ENCODE measurements at regions not wholly inside any gene's neighbourhood (a gene's known extent, or its start where the extent isn't known, plus 50 kb on each side); places are given as distances from the start of the nearest gene placed in this dataset.

DNA sequence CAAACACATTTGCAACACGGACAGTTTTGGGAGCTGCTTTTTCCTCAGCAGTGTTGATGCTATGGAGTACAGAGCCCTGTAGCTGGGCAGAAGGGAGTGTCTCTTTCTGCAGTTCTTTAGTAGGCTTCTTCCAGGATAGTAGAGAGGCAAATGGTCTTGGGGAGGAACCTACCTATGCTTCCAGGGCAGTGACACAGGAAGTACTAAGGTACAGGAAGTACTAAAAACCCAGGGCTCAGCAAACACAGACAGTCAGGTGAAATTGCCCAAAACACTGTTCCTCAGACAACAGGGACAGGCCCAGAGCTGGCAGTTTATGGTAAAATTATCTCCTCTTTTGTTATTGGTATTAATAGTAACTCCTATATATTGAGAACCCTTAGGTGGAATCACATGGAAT is 217.6 kb downstream of the TTC8 start:
- Histone ChIP-seq H3K9ac (ENCODE audit: low read length) (no peak overlapping the region), H3K36me3 (ENCODE audit: insufficient read depth, low read length) (no peaks in the 10 kb centered on the region), H4K20me1 (ENCODE audit: insufficient read depth) (no peaks in the 10 kb centered on the region), H3K27me3 (ENCODE audit: insufficient read depth, low read depth, low read length) (no peaks in the 10 kb centered on the region), H3K27ac (ENCODE audit: low read length) (no peak overlapping the region), H3F3A (ENCODE audit: insufficient read depth, low read length, poor library complexity, severe bottlenecking) (no peaks in the 10 kb centered on the region), H2AFZ (ENCODE audit: low read depth, low read length) (no peak overlapping the region), H3K4me2 (ENCODE audit: low read length) (no peak overlapping the region), H3K79me2 (replicated peaks; ENCODE audit: insufficient read depth, low read length) (no peaks in the 10 kb centered on the region), H3K9me2 (ENCODE audit: insufficient read depth, low read length) (no peaks in the 10 kb centered on the region), H3K9me3 (ENCODE audit: low read length) (no peaks in the 10 kb centered on the region), H3K4me3 (ENCODE audit: low read length) (no peak overlapping the region)
- TF ChIP-seq, protein P1, sequence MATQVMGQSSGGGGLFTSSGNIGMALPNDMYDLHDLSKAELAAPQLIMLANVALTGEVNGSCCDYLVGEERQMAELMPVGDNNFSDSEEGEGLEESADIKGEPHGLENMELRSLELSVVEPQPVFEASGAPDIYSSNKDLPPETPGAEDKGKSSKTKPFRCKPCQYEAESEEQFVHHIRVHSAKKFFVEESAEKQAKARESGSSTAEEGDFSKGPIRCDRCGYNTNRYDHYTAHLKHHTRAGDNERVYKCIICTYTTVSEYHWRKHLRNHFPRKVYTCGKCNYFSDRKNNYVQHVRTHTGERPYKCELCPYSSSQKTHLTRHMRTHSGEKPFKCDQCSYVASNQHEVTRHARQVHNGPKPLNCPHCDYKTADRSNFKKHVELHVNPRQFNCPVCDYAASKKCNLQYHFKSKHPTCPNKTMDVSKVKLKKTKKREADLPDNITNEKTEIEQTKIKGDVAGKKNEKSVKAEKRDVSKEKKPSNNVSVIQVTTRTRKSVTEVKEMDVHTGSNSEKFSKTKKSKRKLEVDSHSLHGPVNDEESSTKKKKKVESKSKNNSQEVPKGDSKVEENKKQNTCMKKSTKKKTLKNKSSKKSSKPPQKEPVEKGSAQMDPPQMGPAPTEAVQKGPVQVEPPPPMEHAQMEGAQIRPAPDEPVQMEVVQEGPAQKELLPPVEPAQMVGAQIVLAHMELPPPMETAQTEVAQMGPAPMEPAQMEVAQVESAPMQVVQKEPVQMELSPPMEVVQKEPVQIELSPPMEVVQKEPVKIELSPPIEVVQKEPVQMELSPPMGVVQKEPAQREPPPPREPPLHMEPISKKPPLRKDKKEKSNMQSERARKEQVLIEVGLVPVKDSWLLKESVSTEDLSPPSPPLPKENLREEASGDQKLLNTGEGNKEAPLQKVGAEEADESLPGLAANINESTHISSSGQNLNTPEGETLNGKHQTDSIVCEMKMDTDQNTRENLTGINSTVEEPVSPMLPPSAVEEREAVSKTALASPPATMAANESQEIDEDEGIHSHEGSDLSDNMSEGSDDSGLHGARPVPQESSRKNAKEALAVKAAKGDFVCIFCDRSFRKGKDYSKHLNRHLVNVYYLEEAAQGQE (IDR thresholded peaks at IDR 0.05; ENCODE audit: borderline replicate concordance) = no peak
- TF ChIP-seq, protein P2, sequence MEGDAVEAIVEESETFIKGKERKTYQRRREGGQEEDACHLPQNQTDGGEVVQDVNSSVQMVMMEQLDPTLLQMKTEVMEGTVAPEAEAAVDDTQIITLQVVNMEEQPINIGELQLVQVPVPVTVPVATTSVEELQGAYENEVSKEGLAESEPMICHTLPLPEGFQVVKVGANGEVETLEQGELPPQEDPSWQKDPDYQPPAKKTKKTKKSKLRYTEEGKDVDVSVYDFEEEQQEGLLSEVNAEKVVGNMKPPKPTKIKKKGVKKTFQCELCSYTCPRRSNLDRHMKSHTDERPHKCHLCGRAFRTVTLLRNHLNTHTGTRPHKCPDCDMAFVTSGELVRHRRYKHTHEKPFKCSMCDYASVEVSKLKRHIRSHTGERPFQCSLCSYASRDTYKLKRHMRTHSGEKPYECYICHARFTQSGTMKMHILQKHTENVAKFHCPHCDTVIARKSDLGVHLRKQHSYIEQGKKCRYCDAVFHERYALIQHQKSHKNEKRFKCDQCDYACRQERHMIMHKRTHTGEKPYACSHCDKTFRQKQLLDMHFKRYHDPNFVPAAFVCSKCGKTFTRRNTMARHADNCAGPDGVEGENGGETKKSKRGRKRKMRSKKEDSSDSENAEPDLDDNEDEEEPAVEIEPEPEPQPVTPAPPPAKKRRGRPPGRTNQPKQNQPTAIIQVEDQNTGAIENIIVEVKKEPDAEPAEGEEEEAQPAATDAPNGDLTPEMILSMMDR (IDR thresholded peaks at IDR 0.05; ENCODE audit: poor library complexity, severe bottlenecking) = no peak
- TF ChIP-seq POLR2AphosphoS5 (IDR thresholded peaks at IDR 0.05) = no peak
- TF ChIP-seq MXI1 (conservative IDR thresholded peaks at IDR 0.05; ENCODE audit: poor library complexity, severe bottlenecking) = no peak
- TF ChIP-seq SMC3 (conservative IDR thresholded peaks at IDR 0.05; ENCODE audit: poor library complexity) = no peak
- TF ChIP-seq TAF1 (IDR thresholded peaks at IDR 0.05; ENCODE audit: low read depth) = no peak
- TF ChIP-seq EZH2 (IDR thresholded peaks at IDR 0.05; ENCODE audit: borderline replicate concordance, insufficient read depth, low read length, poor library complexity, severe bottlenecking) = no peak
- TF ChIP-seq RAD21 (conservative IDR thresholded peaks at IDR 0.05) = no peak
- TF ChIP-seq EP300 (conservative IDR thresholded peaks at IDR 0.05; ENCODE audit: poor library complexity, severe bottlenecking) = no peak

DNA sequence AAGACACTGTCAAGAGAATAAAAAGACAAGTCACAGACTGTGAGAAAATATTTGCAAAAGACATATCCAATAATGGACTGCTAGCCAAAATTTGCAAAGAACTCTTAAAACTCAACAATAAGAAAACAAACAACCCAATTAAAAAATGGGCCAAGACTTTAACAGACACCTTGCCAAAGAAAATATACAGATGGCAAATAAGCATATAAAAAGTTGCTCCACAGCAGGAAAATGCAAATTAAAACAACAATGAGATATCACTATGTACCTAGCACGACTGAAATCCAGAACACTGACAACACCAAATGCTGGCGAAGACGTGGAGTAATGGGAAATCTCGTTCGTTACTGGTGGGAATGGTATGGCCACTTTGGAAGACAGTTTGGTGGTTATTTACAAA is 228.9 kb downstream of the TTC8 start:
- H3K36me3 ChIP-seq (ENCODE audit: insufficient read depth, low read length) = no peaks in the 10 kb centered on the region
- TF ChIP-seq, protein P1 (IDR thresholded peaks at IDR 0.05; ENCODE audit: borderline replicate concordance) = no peak
- TF ChIP-seq RAD21 (conservative IDR thresholded peaks at IDR 0.05) (no peak), SMC3 (conservative IDR thresholded peaks at IDR 0.05; ENCODE audit: poor library complexity) (no peak), EZH2 (IDR thresholded peaks at IDR 0.05; ENCODE audit: borderline replicate concordance, insufficient read depth, low read length, poor library complexity, severe bottlenecking) (no peak), TAF1 (IDR thresholded peaks at IDR 0.05; ENCODE audit: low read depth) (no peak), MXI1 (conservative IDR thresholded peaks at IDR 0.05; ENCODE audit: poor library complexity, severe bottlenecking) (no peak), EP300 (conservative IDR thresholded peaks at IDR 0.05; ENCODE audit: poor library complexity, severe bottlenecking) (no peak), POLR2AphosphoS5 (IDR thresholded peaks at IDR 0.05) (no peak)
- TF ChIP-seq, protein P2 (IDR thresholded peaks at IDR 0.05; ENCODE audit: poor library complexity, severe bottlenecking) = no peak
- H3K9me3 ChIP-seq (ENCODE audit: low read length) = no peaks in the 10 kb centered on the region
- H3K27me3 ChIP-seq (ENCODE audit: insufficient read depth, low read depth, low read length) = no peaks in the 10 kb centered on the region
- no peak overlapping the region for H3K9ac ChIP-seq (ENCODE audit: low read length)
- no peaks in the 10 kb centered on the region for H4K20me1 ChIP-seq (ENCODE audit: insufficient read depth)
- no peaks in the 10 kb centered on the region for H3F3A ChIP-seq (ENCODE audit: insufficient read depth, low read length, poor library complexity, severe bottlenecking)
- H2AFZ ChIP-seq (ENCODE audit: low read depth, low read length) = no peak overlapping the region
- no peak overlapping the region for H3K4me2 ChIP-seq (ENCODE audit: low read length)
- no peak overlapping the region for H3K4me3 ChIP-seq (ENCODE audit: low read length)
- no peak overlapping the region for H3K27ac ChIP-seq (ENCODE audit: low read length)
- no peaks in the 10 kb centered on the region for H3K9me2 ChIP-seq (ENCODE audit: insufficient read depth, low read length)
- no peaks in the 10 kb centered on the region for H3K79me2 ChIP-seq (replicated peaks; ENCODE audit: insufficient read depth, low read length)

Data from neural cell (in vitro differentiated cells).